IPS DF 6.9 (cell line): ENCODE measurements at regions not wholly inside any gene's neighbourhood (a gene's known extent, or its start where the extent isn't known, plus 50 kb on each side); places are given as distances from the start of the nearest gene placed in this dataset.

Experiments used
- DNase-seq: peaks from one replicate; pipeline ENCODE4 v3.0.0-alpha.2; 2013; ENCODE audit warnings: low read depth, low spot score
- H3K27ac ChIP-seq: one replicate; pipeline ENCODE4 v1.5.1; 2013; ENCODE audit warnings: low read length, control low read depth
- H3K27me3 ChIP-seq: 2 replicates; pipeline ENCODE4 v1.6.1; 2013; ENCODE audit warnings: mild to moderate bottlenecking, low read length; ENCODE audit not compliant: control insufficient read depth, insufficient read depth
- H3K36me3 ChIP-seq: 2 replicates; pipeline ENCODE4 v1.6.1; 2013; ENCODE audit warnings: low read length; ENCODE audit not compliant: control insufficient read depth, insufficient read depth
- H3K4me1 ChIP-seq: 2 replicates; pipeline ENCODE4 v1.6.1; 2013; ENCODE audit warnings: low read length; ENCODE audit not compliant: control insufficient read depth, insufficient read depth
- H3K4me3 ChIP-seq: 2 replicates; pipeline ENCODE4 v1.5.1; 2013; ENCODE audit warnings: mild to moderate bottlenecking, low read length
- H3K9me3 ChIP-seq: 2 replicates; pipeline ENCODE4 v1.6.1; 2013; ENCODE audit warnings: low read length, inconsistent platforms; ENCODE audit not compliant: control insufficient read depth, insufficient read depth
- WGBS: extraction: QIAGEN DNeasy Blood & Tissue Kit; methylation state at CpG from one replicate; pipeline ENCODE4 v1.1.7; 2013; ENCODE audit warnings: mixed read lengths, missing lambda C conversion rate; ENCODE audit not compliant: insufficient read length, insufficient coverage; 5-methylcytosine and 5-hydroxymethylcytosine counted together

- DNase-seq: no peak
- Histone ChIP-seq H3K4me3 (no peak overlapping the region), H3K4me1 (no peaks in the 10 kb centered on the region), H3K27me3 (no peaks in the 10 kb centered on the region), H3K9me3 (no peaks in the 10 kb centered on the region), H3K36me3 (no peaks in the 10 kb centered on the region), H3K27ac (no peak overlapping the region)
- WGBS: no CpG with 5 or more reads among the region's 1 CpG
Measured at GRCh38 chr2:155176345-155176744, 477.9 kb downstream of the KCNJ3 start.

GRCh38 chr2:155169317-155169716 is 470.8 kb downstream of the KCNJ3 start:
- Histone ChIP-seq H3K4me3 (no peak overlapping the region), H3K27ac (no peak overlapping the region), H3K9me3 (no peaks in the 10 kb centered on the region), H3K36me3 (no peaks in the 10 kb centered on the region), H3K4me1 (no peaks in the 10 kb centered on the region), H3K27me3 (no peaks in the 10 kb centered on the region)
- no peak for DNase-seq
- WGBS: 100% methylated on average over 1 of the region's 5 CpGs

- no peak for DNase-seq
- H3K9me3 ChIP-seq: no peaks in the 10 kb centered on the region
- no peaks in the 10 kb centered on the region for H3K4me1 ChIP-seq
- H3K4me3 ChIP-seq: no peak overlapping the region
- no peaks in the 10 kb centered on the region for H3K36me3 ChIP-seq
- H3K27ac ChIP-seq: no peak overlapping the region
- H3K27me3 ChIP-seq: no peaks in the 10 kb centered on the region
- WGBS: no CpG with 5 or more reads among the region's 1 CpG
Measured at GRCh38 chr2:155162494-155162893, 464.0 kb downstream of the KCNJ3 start.

GRCh38 chr2:155161314-155161713 is 462.8 kb downstream of the KCNJ3 start:
- Histone ChIP-seq H3K27ac (no peak overlapping the region), H3K4me1 (no peaks in the 10 kb centered on the region), H3K27me3 (no peaks in the 10 kb centered on the region), H3K9me3 (no peaks in the 10 kb centered on the region), H3K4me3 (no peak overlapping the region), H3K36me3 (no peaks in the 10 kb centered on the region)
- DNase-seq: no peak

- H3K9me3 ChIP-seq: no peaks in the 10 kb centered on the region
- no peaks in the 10 kb centered on the region for H3K4me1 ChIP-seq
- DNase-seq: no peak
- H3K36me3 ChIP-seq: no peaks in the 10 kb centered on the region
- no CpG with 5 or more reads among the region's 2 CpGs for WGBS
- H3K27me3 ChIP-seq: no peaks in the 10 kb centered on the region
- H3K27ac ChIP-seq: no peak overlapping the region
- no peak overlapping the region for H3K4me3 ChIP-seq
Measured at GRCh38 chr2:155157711-155158110, 459.2 kb downstream of the KCNJ3 start.

- Histone ChIP-seq H3K4me1 (no peaks in the 10 kb centered on the region), H3K4me3 (no peak overlapping the region), H3K36me3 (no peaks in the 10 kb centered on the region), H3K9me3 (no peaks in the 10 kb centered on the region), H3K27ac (no peak overlapping the region), H3K27me3 (no peaks in the 10 kb centered on the region)
- no CpG with 5 or more reads among the region's 3 CpGs for whole genome bisulfite sequencing
- no peak for DNase-seq
Measured at GRCh38 chr2:155157065-155157464, 458.6 kb downstream of the KCNJ3 start.

GRCh38 chr2:155151945-155152344 is 453.4 kb downstream of the KCNJ3 start:
- Histone ChIP-seq H3K9me3 (no peaks in the 10 kb centered on the region), H3K4me1 (no peaks in the 10 kb centered on the region), H3K4me3 (no peak overlapping the region), H3K27me3 (no peaks in the 10 kb centered on the region), H3K36me3 (no peaks in the 10 kb centered on the region), H3K27ac (no peak overlapping the region)
- no CpG with 5 or more reads among the region's 2 CpGs for WGBS
- DNase-seq: no peak

- Histone ChIP-seq H3K9me3 (no peaks in the 10 kb centered on the region), H3K4me3 (no peak overlapping the region), H3K36me3 (no peaks in the 10 kb centered on the region), H3K27me3 (no peaks in the 10 kb centered on the region), H3K27ac (no peak overlapping the region), H3K4me1 (no peaks in the 10 kb centered on the region)
- DNase-seq: no peak
Measured at GRCh38 chr2:155151472-155151871, 453.0 kb downstream of the KCNJ3 start.

- Histone ChIP-seq H3K4me1 (no peaks in the 10 kb centered on the region), H3K36me3 (no peaks in the 10 kb centered on the region), H3K27me3 (no peaks in the 10 kb centered on the region), H3K27ac (no peak overlapping the region), H3K9me3 (no peaks in the 10 kb centered on the region), H3K4me3 (no peak overlapping the region)
- no CpG with 5 or more reads among the region's 3 CpGs for WGBS
- no peak for DNase-seq
Measured at GRCh38 chr2:155145758-155146229, 447.3 kb downstream of the KCNJ3 start.

GRCh38 chr2:155141418-155141817 is 442.9 kb downstream of the KCNJ3 start:
- no peaks in the 10 kb centered on the region for H3K36me3 ChIP-seq
- no peak for DNase-seq
- no peak overlapping the region for H3K27ac ChIP-seq
- no peaks in the 10 kb centered on the region for H3K27me3 ChIP-seq
- H3K4me1 ChIP-seq: no peaks in the 10 kb centered on the region
- no peaks in the 10 kb centered on the region for H3K9me3 ChIP-seq
- no CpG with 5 or more reads among the region's 3 CpGs for WGBS
- H3K4me3 ChIP-seq: no peak overlapping the region

- H3K9me3 ChIP-seq: no peaks in the 10 kb centered on the region
- H3K36me3 ChIP-seq: no peaks in the 10 kb centered on the region
- H3K27ac ChIP-seq: no peak overlapping the region
- H3K27me3 ChIP-seq: no peaks in the 10 kb centered on the region
- no CpG with 5 or more reads among the region's 5 CpGs for WGBS
- no peak for DNase-seq
- no peaks in the 10 kb centered on the region for H3K4me1 ChIP-seq
- no peak overlapping the region for H3K4me3 ChIP-seq
Measured at GRCh38 chr2:155125585-155126230, 427.2 kb downstream of the KCNJ3 start.
